ENCODE measurements at regions not wholly inside any gene's neighbourhood (a gene's known extent, or its start where the extent isn't known, plus 50 kb on each side); places are given as distances from the start of the nearest gene placed in this dataset.

- intact Hi-C loops (cut with DNase I) = no loop called here
- Histone ChIP-seq H3K4me1 (no peaks in the 10 kb centered on the region), H3K4me3 (no peak overlapping the region), H3K27me3 (no peaks in the 10 kb centered on the region), H3K27ac (no peak overlapping the region), H3K36me3 (no peaks in the 10 kb centered on the region), H3K9me3 (peaks cover 0 to 3% of the 10 kb centered on the region in 2 donors)
- DNase-seq (ENCODE audit: low spot score in 2 of 2) = no peak
- TF ChIP-seq, protein P1, sequence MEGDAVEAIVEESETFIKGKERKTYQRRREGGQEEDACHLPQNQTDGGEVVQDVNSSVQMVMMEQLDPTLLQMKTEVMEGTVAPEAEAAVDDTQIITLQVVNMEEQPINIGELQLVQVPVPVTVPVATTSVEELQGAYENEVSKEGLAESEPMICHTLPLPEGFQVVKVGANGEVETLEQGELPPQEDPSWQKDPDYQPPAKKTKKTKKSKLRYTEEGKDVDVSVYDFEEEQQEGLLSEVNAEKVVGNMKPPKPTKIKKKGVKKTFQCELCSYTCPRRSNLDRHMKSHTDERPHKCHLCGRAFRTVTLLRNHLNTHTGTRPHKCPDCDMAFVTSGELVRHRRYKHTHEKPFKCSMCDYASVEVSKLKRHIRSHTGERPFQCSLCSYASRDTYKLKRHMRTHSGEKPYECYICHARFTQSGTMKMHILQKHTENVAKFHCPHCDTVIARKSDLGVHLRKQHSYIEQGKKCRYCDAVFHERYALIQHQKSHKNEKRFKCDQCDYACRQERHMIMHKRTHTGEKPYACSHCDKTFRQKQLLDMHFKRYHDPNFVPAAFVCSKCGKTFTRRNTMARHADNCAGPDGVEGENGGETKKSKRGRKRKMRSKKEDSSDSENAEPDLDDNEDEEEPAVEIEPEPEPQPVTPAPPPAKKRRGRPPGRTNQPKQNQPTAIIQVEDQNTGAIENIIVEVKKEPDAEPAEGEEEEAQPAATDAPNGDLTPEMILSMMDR (IDR thresholded peaks at IDR 0.05) = no peak
Measured at GRCh38 chr17:54418467-54418866, 482.2 kb upstream of the TOM1L1 start.

GRCh38 chr17:54425671-54426070, 475.0 kb upstream of the TOM1L1 start:
- DNase-seq (ENCODE audit: low spot score in 2 of 2) = no peak
- Histone ChIP-seq H3K9me3 (peaks cover 0 to 3% of the 10 kb centered on the region in 2 donors), H3K36me3 (no peaks in the 10 kb centered on the region), H3K4me3 (no peak overlapping the region), H3K27me3 (no peaks in the 10 kb centered on the region), H3K4me1 (no peaks in the 10 kb centered on the region), H3K27ac (no peak overlapping the region)
- TF ChIP-seq, protein P1 (IDR thresholded peaks at IDR 0.05) = no peak
- intact Hi-C loops (cut with DNase I) = no loop called here

- Histone ChIP-seq H3K9me3 (peaks cover 0 to 3% of the 10 kb centered on the region in 2 donors), H3K36me3 (no peaks in the 10 kb centered on the region), H3K27me3 (no peaks in the 10 kb centered on the region), H3K4me3 (no peak overlapping the region), H3K4me1 (no peaks in the 10 kb centered on the region), H3K27ac (no peak overlapping the region)
- TF ChIP-seq, protein P1 (IDR thresholded peaks at IDR 0.05) = no peak
- intact Hi-C loops (cut with DNase I) = no loop called here
- no peak for DNase-seq (ENCODE audit: low spot score in 2 of 2)
Measured at GRCh38 chr17:54426296-54426886, 474.3 kb upstream of the TOM1L1 start.

GRCh38 chr17:54435966-54436365, 464.7 kb upstream of the TOM1L1 start:
- Histone ChIP-seq H3K27ac (no peak overlapping the region), H3K9me3 (no peaks in the 10 kb centered on the region), H3K4me1 (no peaks in the 10 kb centered on the region), H3K4me3 (no peak overlapping the region), H3K27me3 (no peaks in the 10 kb centered on the region), H3K36me3 (no peaks in the 10 kb centered on the region)
- intact Hi-C loops (cut with DNase I) = loop anchor here (10.0 kb wide), 1 partner anchor 61 kb away; no protein-coding TSS in a partner anchor
- no peak for DNase-seq (ENCODE audit: low spot score in 2 of 2)
- TF ChIP-seq, protein P1 (IDR thresholded peaks at IDR 0.05) = no peak

DNA sequence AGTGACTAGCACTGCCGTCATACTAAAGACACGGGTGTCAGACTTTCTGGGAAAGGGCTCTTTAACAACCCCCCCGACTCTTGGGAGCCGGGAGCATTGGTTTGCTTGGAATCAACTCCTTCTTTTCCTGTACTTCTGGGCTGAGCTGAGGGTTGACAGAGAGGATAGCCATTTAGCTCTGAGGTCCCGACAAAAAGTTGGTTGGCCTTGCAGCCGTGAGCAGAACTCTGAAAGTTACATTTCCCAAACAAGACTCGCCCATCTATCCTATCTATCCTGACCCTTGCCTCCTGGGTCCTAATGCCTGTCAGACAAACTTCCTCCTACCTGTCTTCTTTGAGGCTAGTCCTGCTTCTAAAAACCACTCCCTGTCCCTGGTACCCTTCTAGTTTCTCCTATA, 460.8 kb upstream of the TOM1L1 start:
- H3K4me3 ChIP-seq = no peak overlapping the region
- H3K9me3 ChIP-seq = no peaks in the 10 kb centered on the region
- no peaks in the 10 kb centered on the region for H3K27me3 ChIP-seq
- TF ChIP-seq, protein P1 (IDR thresholded peaks at IDR 0.05) = no peak
- H3K4me1 ChIP-seq = no peaks in the 10 kb centered on the region
- intact Hi-C loops (cut with DNase I) = loop anchor here (10.0 kb wide), 1 partner anchor 65 kb away; no protein-coding TSS in a partner anchor
- H3K27ac ChIP-seq = no peak overlapping the region
- DNase-seq (ENCODE audit: low spot score in 2 of 2) = no peak
- H3K36me3 ChIP-seq = no peaks in the 10 kb centered on the region

DNA sequence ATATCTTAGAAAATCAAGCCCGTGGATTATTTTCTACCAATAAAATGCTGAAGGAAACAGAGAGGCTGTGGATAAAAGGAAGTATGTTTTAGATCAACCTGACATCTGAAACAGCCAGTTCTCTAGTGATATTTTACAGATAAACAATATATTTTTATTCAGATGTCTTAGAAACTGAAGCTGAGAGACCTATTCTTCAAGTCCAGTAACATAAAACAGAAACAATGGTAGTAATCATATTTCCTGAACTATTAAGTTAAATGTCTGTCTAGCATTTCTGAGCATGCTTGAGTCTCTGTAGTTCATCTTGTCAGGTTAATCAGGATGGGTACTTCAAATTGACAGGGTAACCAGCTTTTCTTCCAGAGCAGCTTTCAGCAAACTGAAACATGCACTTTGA, 449.6 kb upstream of the TOM1L1 start:
- Histone ChIP-seq H3K4me1 (no peaks in the 10 kb centered on the region), H3K27me3 (no peaks in the 10 kb centered on the region), H3K27ac (no peak overlapping the region), H3K4me3 (no peak overlapping the region), H3K36me3 (no peaks in the 10 kb centered on the region), H3K9me3 (no peaks in the 10 kb centered on the region)
- no peak for DNase-seq (ENCODE audit: low spot score in 2 of 2)
- intact Hi-C loops (cut with DNase I) = no loop called here
- TF ChIP-seq, protein P1 (IDR thresholded peaks at IDR 0.05) = no peak
